HEK293T (cell line): ENCODE measurements at regions not wholly inside any gene's neighbourhood (a gene's known extent, or its start where the extent isn't known, plus 50 kb on each side); places are given as distances from the start of the nearest gene placed in this dataset.
"Not testable (repeated sequence)": the region's sequence is repeated elsewhere in the genome, so short reads cannot be mapped to it uniquely, and the experiment has no call there.

Experiments
- CTCF ChIA-PET: fragments of 350-600 bp; formaldehyde crosslinking; extraction: SDS; loops from one replicate; lab custom pipeline; 2021; ENCODE audit warnings: antibody characterized with exemption, inconsistent platforms; lab: Yijun Ruan, JAX
- POLR2A ChIA-PET: fragments of 350-600 bp; formaldehyde crosslinking; extraction: SDS; loops from one replicate; lab custom pipeline; 2020; ENCODE audit warnings: antibody characterized with exemption, inconsistent platforms; lab: Yijun Ruan, JAX
- DNase-seq: peaks from one replicate; pipeline ENCODE4 v3.0.0; 2012; ENCODE audit warnings: mixed read lengths; ENCODE audit errors: extremely low spot score
- ARNT ChIP-seq: fragments of 450-650 bp; IDR thresholded peaks from 2 replicates; pipeline ENCODE4 v1.6.1; 2017; ENCODE audit warnings: mild to moderate bottlenecking
- BHLHE40 ChIP-seq: fragments of 450-650 bp; IDR thresholded peaks from 2 replicates; pipeline ENCODE4 v1.6.1; 2016; ENCODE audit warnings: mild to moderate bottlenecking, moderate library complexity, borderline replicate concordance
- CTBP1 ChIP-seq: fragments of 450-650 bp; IDR thresholded peaks from 2 replicates; pipeline ENCODE4 v1.6.1; 2016; ENCODE audit warnings: borderline replicate concordance
- ELF4 ChIP-seq: fragments of 450-650 bp; IDR thresholded peaks from 2 replicates; pipeline ENCODE4 v1.6.1; 2017; ENCODE audit warnings: antibody characterized with exemption
- FOXA1 ChIP-seq: fragments of 450-650 bp; IDR thresholded peaks from 2 replicates; pipeline ENCODE4 v1.6.1; 2016; ENCODE audit warnings: mild to moderate bottlenecking
- FOXK2 ChIP-seq: fragments of 450-650 bp; IDR thresholded peaks from 2 replicates; pipeline ENCODE4 v1.6.1; 2016; ENCODE audit warnings: mild to moderate bottlenecking
- FOXM1 ChIP-seq: fragments of 450-650 bp; IDR thresholded peaks from 2 replicates; pipeline ENCODE4 v1.6.1; 2017; ENCODE audit warnings: mild to moderate bottlenecking, borderline replicate concordance
- HDGF ChIP-seq: fragments of 450-650 bp; IDR thresholded peaks from 2 replicates; pipeline ENCODE4 v1.6.1; 2017; ENCODE audit warnings: antibody characterized with exemption, borderline replicate concordance
- L3MBTL2 ChIP-seq: fragments of 450-650 bp; conservative IDR thresholded peaks from 2 replicates; pipeline ENCODE4 v1.6.1; 2016; ENCODE audit warnings: mild to moderate bottlenecking
- LEF1 ChIP-seq: fragments of 450-650 bp; IDR thresholded peaks from 2 replicates; pipeline ENCODE4 v1.6.1; 2017; ENCODE audit warnings: mild to moderate bottlenecking, borderline replicate concordance
- NFRKB ChIP-seq: fragments of 450-650 bp; IDR thresholded peaks from 2 replicates; pipeline ENCODE4 v1.6.1; 2016; ENCODE audit warnings: mild to moderate bottlenecking, moderate library complexity
- PKNOX1 ChIP-seq: fragments of 450-650 bp; IDR thresholded peaks from 2 replicates; pipeline ENCODE4 v1.6.1; 2016
- SP1 ChIP-seq: fragments of 450-650 bp; IDR thresholded peaks from 2 replicates; pipeline ENCODE4 v1.6.1; 2017
- SUZ12 ChIP-seq: fragments of 450-650 bp; IDR thresholded peaks from 2 replicates; pipeline ENCODE4 v1.6.1; 2016; ENCODE audit warnings: mild to moderate bottlenecking
- TARDBP ChIP-seq: fragments of 450-650 bp; IDR thresholded peaks from 2 replicates; pipeline ENCODE4 v1.6.1; 2016
- ZNF384 ChIP-seq: fragments of 450-650 bp; IDR thresholded peaks from 2 replicates; pipeline ENCODE4 v1.6.1; 2016

- DNase-seq: no peak
- CTCF ChIA-PET: no interaction called here
- POLR2A ChIA-PET: no interaction called here
- TF ChIP-seq TARDBP (no peak), LEF1 (no peak), SUZ12 (no peak), NFRKB (no peak), CTBP1 (no peak), PKNOX1 (no peak), BHLHE40 (no peak), FOXA1 (no peak), HDGF (no peak), FOXK2 (no peak), ZNF384 (no peak), SP1 (no peak), ELF4 (no peak), ARNT (no peak), L3MBTL2 (no peak), FOXM1 (no peak)
Measured at GRCh38 chr2:163906410-163906809, 170.6 kb upstream of the FIGN start.

DNA sequence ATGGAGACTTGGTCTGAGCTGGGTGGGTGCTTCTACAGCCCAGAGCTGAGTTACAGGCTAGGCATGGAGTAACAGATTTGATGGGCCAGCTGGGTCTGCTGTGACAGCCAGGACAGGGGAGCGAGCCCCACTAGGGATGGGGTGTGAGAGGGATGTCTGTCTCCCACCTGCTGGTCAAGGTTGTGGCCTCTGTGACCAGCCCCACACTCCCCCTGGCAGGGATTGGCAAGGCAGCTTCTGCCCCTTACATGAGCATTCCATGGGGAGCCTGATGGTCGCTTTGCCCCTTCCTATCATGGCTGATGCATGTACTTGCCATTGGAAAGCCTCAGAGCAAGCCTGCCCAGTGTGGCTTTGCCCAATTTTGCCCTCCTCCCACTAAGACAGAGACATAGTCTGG is 162.0 kb upstream of the FIGN start:
- ChIA-PET CTCF (no interaction called here), POLR2A (no interaction called here)
- no peak for TF ChIP-seq CTBP1
- TF ChIP-seq L3MBTL2: no peak
- TF ChIP-seq FOXA1: no peak
- no peak for TF ChIP-seq LEF1
- no peak for TF ChIP-seq FOXK2
- no peak for TF ChIP-seq ARNT
- TF ChIP-seq SUZ12: no peak
- no peak for TF ChIP-seq FOXM1
- no peak for TF ChIP-seq HDGF
- TF ChIP-seq TARDBP: no peak
- no peak for TF ChIP-seq ZNF384
- TF ChIP-seq SP1: no peak
- no peak for TF ChIP-seq PKNOX1
- TF ChIP-seq NFRKB: no peak
- no peak for DNase-seq

DNA sequence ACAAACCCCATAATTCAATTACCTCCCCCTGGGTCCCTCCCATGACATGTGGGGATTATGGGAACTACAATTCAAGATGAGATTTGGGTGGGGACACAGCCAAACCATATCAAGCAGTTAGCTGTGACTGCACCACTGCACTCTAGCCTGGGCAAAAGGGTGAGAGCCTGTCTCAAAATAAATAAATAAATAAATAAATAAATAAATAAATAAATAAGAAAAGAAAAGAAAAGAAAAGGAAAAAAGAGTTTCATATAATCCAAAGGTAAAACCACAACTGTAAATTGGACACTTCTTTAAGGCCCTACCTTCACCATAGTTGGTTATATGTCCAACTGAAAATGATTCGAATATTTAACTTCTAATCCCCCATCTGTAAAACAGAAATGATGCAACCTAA is 157.6 kb upstream of the FIGN start:
- DNase-seq, CTCF ChIA-PET, POLR2A ChIA-PET: not testable (repeated sequence)

DNA sequence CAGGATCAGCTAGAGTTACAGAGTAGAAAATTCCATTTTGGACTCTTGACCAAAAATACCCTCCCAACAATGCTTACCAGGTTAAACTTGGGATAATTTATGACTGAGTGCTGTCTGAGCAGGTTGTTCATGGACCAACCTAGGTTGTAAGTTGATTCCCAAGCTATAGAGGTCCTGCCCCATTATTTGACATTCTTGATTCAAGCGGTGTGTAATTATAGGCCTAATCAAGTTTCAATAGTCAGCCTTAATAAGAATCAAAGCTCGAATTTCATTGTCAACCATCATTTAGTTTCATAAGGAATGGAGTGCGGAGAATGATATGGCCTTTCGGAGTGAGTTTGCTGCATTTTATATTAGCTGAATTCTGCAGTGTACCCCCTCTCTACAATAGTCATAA is 152.8 kb upstream of the FIGN start:
- POLR2A ChIA-PET: no interaction called here
- DNase-seq: no peak
- TF ChIP-seq L3MBTL2: no peak
- no peak for TF ChIP-seq FOXM1
- no peak for TF ChIP-seq TARDBP
- TF ChIP-seq ELF4: no peak
- CTCF ChIA-PET: interaction anchor here (2.8 kb wide), 1 partner anchor 10 kb away, joined by 7 read pairs; no protein-coding TSS in a partner anchor

DNA sequence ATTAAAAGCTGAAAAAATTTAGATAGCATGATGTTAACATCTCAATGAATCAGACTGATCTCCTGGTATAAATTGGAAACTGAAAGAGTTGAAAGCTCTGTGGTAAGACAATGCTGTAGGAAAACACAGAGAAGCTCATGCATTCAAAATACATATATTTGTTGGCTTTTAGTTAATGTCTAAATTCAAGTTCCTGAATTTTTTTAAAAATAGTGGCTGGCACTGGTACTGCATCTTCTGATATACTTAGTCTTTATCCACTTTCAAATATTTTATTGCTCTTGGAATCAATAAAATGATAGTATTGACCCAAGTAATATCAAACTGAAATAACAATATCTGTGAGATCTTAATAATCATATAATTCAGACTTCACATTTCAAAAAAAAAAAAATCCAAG is 151.4 kb upstream of the FIGN start:
- no peak for TF ChIP-seq NFRKB
- TF ChIP-seq SUZ12: no peak
- TF ChIP-seq PKNOX1: no peak
- TF ChIP-seq FOXK2: no peak
- TF ChIP-seq ELF4: no peak
- TF ChIP-seq BHLHE40: no peak
- no peak for TF ChIP-seq SP1
- no peak for TF ChIP-seq CTBP1
- CTCF ChIA-PET: interaction anchor here (0.6 to 2.8 kb wide), 2 partner anchors 9 to 516 kb away, joined by 7 to 8 read pairs; no protein-coding TSS in a partner anchor
- DNase-seq: no peak
- POLR2A ChIA-PET: no interaction called here

DNA sequence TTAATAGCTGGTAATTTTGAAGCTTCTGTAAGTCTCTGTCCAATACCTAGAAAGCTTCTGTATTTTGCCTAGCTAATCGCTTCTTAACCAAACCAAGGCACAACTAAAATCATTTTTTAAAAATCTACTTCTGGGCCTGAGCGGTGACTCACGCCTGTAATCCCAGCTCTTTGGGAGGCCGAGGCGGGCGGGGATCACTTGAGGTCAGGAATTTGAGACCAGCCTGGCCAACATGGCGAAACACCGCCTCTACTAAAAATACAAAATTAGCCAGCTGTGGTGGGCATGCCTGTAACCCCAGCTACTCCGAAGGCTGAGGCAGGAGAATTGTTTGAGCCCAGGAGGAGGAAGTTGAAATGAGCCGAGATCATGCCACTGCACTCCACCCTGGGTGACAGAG is 148.6 kb upstream of the FIGN start:
- POLR2A ChIA-PET: interaction anchor here (1.2 kb wide), 1 partner anchor 149 kb away, joined by 3 read pairs; the partner anchor contains the start of gene FIGN
- no peak for DNase-seq
- TF ChIP-seq SP1 (no peak), TARDBP (no peak), CTBP1 (no peak), ELF4 (no peak), HDGF (no peak), ARNT (no peak), NFRKB (no peak), L3MBTL2 (no peak), FOXM1 (no peak), FOXA1 (no peak), BHLHE40 (no peak), ZNF384 (no peak), LEF1 (no peak), PKNOX1 (no peak), FOXK2 (no peak), SUZ12 (no peak)
- CTCF ChIA-PET: interaction anchor here (0.6 kb wide), 1 partner anchor 416 kb away, joined by 3 read pairs; no protein-coding TSS in a partner anchor
